Fibroblast of villous mesenchyme (primary cell): ENCODE measurements at regions not wholly inside any gene's neighbourhood (a gene's known extent, or its start where the extent isn't known, plus 50 kb on each side); places are given as distances from the start of the nearest gene placed in this dataset.
"Not testable (repeated sequence)": the region's sequence is repeated elsewhere in the genome, so short reads cannot be mapped to it uniquely, and the experiment has no call there.

Experiments used
- DNase-seq: peaks from one replicate; pipeline ENCODE4 v3.0.0-alpha.2; 2010; ENCODE audit warnings: low read depth
- H3K4me3 ChIP-seq: 2 replicates; pipeline ENCODE4 v1.5.1; 2011; ENCODE audit warnings: low read depth, mild to moderate bottlenecking, low read length
- CTCF ChIP-seq: IDR thresholded peaks from 2 replicates; pipeline ENCODE4 v1.5.1; 2012; ENCODE audit warnings: low read depth, mild to moderate bottlenecking, low read length; ENCODE audit not compliant: insufficient read depth

DNA sequence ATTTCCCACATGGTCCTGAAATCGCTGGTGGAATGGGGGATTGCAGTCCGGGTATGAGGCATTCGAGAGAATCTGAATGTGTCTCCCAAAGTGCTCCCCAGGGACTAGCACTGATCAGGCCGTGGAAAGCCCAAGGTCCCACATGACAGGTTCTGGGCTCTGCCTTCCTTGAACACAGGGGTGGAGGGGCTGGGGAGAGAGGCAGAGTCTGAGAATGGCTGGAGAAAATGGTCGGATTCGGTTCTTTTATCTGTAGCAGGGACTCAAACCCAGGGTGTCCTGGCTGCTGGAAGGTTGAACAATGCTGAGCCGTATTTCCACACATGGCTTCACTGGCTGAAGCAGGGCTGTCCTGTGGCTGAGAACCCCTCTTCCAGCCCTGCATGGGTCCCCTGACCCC is 122.7 kb upstream of the SULF2 start:
- H3K4me3 ChIP-seq, DNase-seq: not testable (repeated sequence)

DNA sequence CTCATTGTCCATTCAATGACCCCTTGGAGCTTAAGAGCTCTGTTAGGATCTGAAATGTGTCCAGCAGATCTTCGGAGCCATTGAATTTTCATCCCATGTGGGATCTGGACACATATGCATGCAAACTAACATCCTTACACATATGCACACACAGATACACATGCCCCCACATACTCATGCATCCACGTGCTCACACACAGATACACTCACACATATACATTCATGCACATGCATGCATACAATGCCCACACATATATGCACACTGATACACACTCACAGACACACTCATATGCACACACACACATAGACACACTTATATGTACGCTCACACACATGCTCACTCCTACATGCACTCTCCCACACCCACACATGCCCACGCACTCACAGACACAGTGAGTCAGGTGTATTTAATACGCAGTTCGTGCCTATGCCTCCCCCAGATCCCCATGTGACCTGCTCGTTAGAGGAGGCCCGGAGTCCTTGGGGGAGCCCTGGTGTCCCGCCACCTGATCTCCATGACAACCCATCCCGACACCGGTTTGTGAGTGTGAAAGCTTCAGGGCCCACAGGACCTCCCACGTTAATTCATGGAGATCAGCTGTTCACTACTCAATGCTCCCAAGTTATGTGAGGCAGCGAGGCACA is 121.9 kb upstream of the SULF2 start:
- no peak overlapping the region for H3K4me3 ChIP-seq
- no peak for DNase-seq
- TF ChIP-seq CTCF: no peak

DNA sequence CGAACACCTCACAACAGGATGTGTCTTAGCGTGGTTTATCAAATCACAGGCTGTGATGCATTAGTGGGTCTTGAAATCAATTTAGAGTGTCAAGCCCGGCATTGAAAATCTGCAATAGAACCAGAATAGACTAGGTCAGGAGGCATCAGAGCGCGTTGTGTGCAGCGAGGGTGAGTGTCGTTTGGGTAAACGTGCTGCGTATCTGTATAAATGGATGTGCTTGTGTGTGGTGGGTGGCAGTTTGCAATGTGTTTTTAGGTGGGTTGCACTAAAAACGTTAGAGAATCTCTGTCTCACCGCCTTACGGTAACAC is 121.0 kb upstream of the SULF2 start:
- TF ChIP-seq CTCF: no peak
- H3K4me3 ChIP-seq: no peak overlapping the region
- DNase-seq: no peak

GRCh38 chr20:47905628-47906347 is 120.5 kb upstream of the SULF2 start:
- TF ChIP-seq CTCF: no peak
- H3K4me3 ChIP-seq: no peak overlapping the region
- DNase-seq: no peak

DNA sequence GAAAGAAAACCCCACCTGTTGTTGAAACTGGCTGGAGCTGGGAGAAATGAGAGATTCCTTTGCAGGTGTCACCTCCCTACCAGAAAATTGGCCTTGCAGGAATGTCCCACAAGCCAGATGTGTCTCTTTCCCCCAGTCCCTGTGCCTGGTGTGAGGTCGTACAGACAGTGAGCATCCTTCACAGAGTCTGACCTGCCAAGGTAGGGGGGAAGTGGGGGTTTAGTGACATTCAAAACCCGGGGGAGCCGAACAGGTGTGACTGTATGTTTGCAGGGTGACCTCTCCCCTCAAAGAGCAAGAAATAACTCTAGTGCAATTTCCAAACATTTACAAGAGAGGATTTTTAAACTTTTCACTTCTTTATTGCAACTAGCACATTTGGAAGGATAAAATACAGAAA is 117.7 kb upstream of the SULF2 start:
- not testable (repeated sequence) for H3K4me3 ChIP-seq, DNase-seq

DNA sequence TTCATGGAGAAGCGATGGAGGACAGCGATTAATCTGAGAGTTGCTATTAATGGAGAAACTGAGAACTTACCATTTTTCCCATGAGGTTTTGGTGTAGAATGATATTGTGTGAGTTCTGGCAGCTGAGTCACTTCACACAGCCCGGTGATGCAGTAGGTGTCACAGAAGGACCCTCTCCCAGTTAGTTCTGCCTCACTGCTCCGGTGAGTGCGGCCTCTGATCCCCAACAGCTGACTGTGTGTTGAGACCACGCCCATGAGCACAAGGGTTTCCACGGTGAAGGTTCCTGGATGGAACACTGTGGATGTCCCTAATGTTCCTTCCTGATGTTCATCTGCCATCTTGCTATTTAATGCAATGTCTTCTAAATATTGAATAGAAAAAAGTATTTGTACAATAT is 114.0 kb upstream of the SULF2 start:
- not testable (repeated sequence) for H3K4me3 ChIP-seq, DNase-seq

GRCh38 chr20:47897461-47897860 is 112.2 kb upstream of the SULF2 start:
- no peak for DNase-seq
- no peak for TF ChIP-seq CTCF
- H3K4me3 ChIP-seq: no peak overlapping the region

DNA sequence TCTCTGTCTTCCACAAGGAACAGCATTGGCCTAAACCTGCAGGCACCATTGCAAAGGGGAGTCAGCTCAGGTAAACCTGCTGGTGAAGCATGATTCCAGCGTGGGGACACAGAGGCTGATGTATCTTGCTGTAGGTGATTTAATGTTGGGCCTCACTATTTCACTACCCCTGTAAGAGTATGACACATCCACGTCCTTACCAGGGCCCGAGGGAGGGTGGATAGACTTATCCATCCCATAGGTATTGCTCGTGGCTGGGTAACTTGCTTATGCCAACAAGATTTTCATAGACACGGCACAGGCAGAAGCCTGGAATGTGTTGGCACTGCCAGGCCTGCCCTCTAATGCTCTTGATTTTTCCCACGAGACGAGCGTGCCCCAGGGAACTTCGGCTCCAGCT is 107.4 kb upstream of the SULF2 start:
- not testable (repeated sequence) for DNase-seq, H3K4me3 ChIP-seq

DNA sequence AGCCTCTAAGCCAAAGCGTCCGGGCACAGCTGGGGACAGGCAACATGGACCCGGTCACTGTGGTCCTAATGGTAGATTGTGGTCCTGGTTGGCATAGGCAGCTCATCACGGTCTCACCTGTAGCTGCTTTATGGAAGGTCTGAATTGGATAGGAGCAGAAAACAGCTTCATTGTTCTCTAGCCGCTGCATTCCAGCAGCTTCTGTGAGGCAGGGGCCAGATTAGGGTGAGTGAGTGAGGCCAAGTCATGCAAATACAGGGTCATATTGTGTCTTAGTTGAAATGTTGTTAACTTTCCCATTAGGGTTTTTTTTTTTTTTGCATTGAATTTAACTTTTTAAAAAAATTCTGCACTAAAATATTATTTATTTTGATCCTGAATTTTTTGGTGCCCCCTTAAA is 105.4 kb upstream of the SULF2 start:
- DNase-seq, H3K4me3 ChIP-seq: not testable (repeated sequence)

GRCh38 chr20:47889751-47890150 is 104.5 kb upstream of the SULF2 start:
- H3K4me3 ChIP-seq, DNase-seq: not testable (repeated sequence)
